H1 (cell line): ENCODE measurements at regions not wholly inside any gene's neighbourhood (a gene's known extent, or its start where the extent isn't known, plus 50 kb on each side); places are given as distances from the start of the nearest gene placed in this dataset.

ENCODE experiments used
- ASH2L ChIP-seq: fragments of 200-600, 300-600 bp; sonication (generic); IDR thresholded peaks from one replicate; pipeline ENCODE4 v1.7.1; 2017; ENCODE audit warnings: low read length
- ATF3 ChIP-seq: IDR thresholded peaks from 2 replicates; pipeline ENCODE4 v1.6.1; 2011; ENCODE audit warnings: low read depth, mild to moderate bottlenecking, low read length; ENCODE audit not compliant: insufficient read depth
- BACH1 ChIP-seq: IDR thresholded peaks from 2 replicates; pipeline ENCODE4 v1.6.1; 2012; ENCODE audit warnings: low read length, improper control_type of control experiment
- BRCA1 ChIP-seq: IDR thresholded peaks from 2 replicates; pipeline ENCODE4 v1.6.1; 2012; ENCODE audit warnings: low read depth, low read length, improper control_type of control experiment
- CBX8 ChIP-seq: fragments of 300-800, 300-1000 bp; sonication (generic); IDR thresholded peaks from 2 replicates; pipeline ENCODE4 v1.7.1; 2016; ENCODE audit warnings: low read depth, low read length, borderline replicate concordance
- CEBPB ChIP-seq: IDR thresholded peaks from 2 replicates; pipeline ENCODE4 v1.6.1; 2012; ENCODE audit warnings: low read depth, low read length
- CTCF ChIP-seq, 3 experiments: IDR thresholded peaks; 1 replicate in 2 of 3; 2 replicates in 1 of 3; pipeline versions ENCODE4 v1.5.1 to v1.6.1; 2011; ENCODE audit warnings: low read length in 3 of 3, mild to moderate bottlenecking in 3 of 3, inconsistent platforms in 2 of 3, low read depth in 1 of 3, moderate library complexity in 1 of 3; ENCODE audit not compliant: insufficient read depth in 1 of 3; ENCODE audit errors: control extremely low read depth in 1 of 3
- EZH2 ChIP-seq: fragments of 200-600 bp; sonication (generic); IDR thresholded peaks from 2 replicates; pipeline ENCODE4 v1.7.1; 2012; ENCODE audit warnings: low read depth, mild to moderate bottlenecking, moderate library complexity, low read length, inconsistent platforms; ENCODE audit not compliant: severe bottlenecking
- HDAC6 ChIP-seq: IDR thresholded peaks from one replicate; pipeline ENCODE4 v1.7.1; 2012; ENCODE audit warnings: low read depth, mild to moderate bottlenecking, inconsistent platforms, low read length, moderate library complexity
- JUN ChIP-seq: IDR thresholded peaks from 2 replicates; pipeline ENCODE4 v1.6.1; 2011; ENCODE audit warnings: low read depth, mild to moderate bottlenecking, improper control_type of control experiment, low read length
- MAFK ChIP-seq: IDR thresholded peaks from 2 replicates; pipeline ENCODE4 v1.6.1; 2012; ENCODE audit warnings: low read depth, mild to moderate bottlenecking, improper control_type of control experiment, low read length
- MAX ChIP-seq: IDR thresholded peaks from 2 replicates; pipeline ENCODE4 v1.6.1; 2012; ENCODE audit warnings: inconsistent platforms
- NANOG ChIP-seq: IDR thresholded peaks from 2 replicates; pipeline ENCODE4 v1.6.1; 2011; ENCODE audit warnings: low read length, low read depth, mild to moderate bottlenecking, inconsistent platforms; ENCODE audit not compliant: insufficient read depth, poor library complexity, severe bottlenecking
- SIN3A ChIP-seq, 2 experiments: IDR thresholded peaks in 1 of 2; conservative IDR thresholded peaks in 1 of 2; 2 replicates each; pipeline ENCODE4 v1.6.1; 2011 to 2012; ENCODE audit warnings: low read length in 2 of 2, improper control_type of control experiment in 1 of 2, low read depth in 1 of 2, mild to moderate bottlenecking in 1 of 2
- SIX5 ChIP-seq: IDR thresholded peaks from 2 replicates; pipeline ENCODE4 v1.6.1; 2011; ENCODE audit warnings: mild to moderate bottlenecking, low read depth, low read length
- SP2 ChIP-seq: IDR thresholded peaks from 2 replicates; pipeline ENCODE4 v1.6.1; 2012; ENCODE audit warnings: mild to moderate bottlenecking, low read length, inconsistent platforms
- TAF7 ChIP-seq: optimal IDR thresholded peaks from 2 replicates; pipeline ENCODE3; 2011; ENCODE audit warnings: low read depth, mild to moderate bottlenecking, inconsistent platforms, low read length, moderate library complexity, borderline replicate concordance
- TBP ChIP-seq: IDR thresholded peaks from 2 replicates; pipeline ENCODE4 v1.6.1; 2011; ENCODE audit warnings: low read depth, low read length, improper control_type of control experiment
- USF2 ChIP-seq: IDR thresholded peaks from 2 replicates; pipeline ENCODE4 v1.6.1; 2011; ENCODE audit warnings: low read length, improper control_type of control experiment
- ZNF274 ChIP-seq: IDR thresholded peaks from 2 replicates; pipeline ENCODE4 v1.7.0; 2012; ENCODE audit warnings: low read length, borderline replicate concordance; ENCODE audit errors: extremely low read depth

- peak in 2 of 3 experiments; percentile 52 to 67; a peak in 2 of 4 replicates for TF ChIP-seq CTCF (IDR thresholded peaks at IDR 0.05; ENCODE audit: control extremely low read depth in 1 of 3, insufficient read depth in 1 of 3, low read depth in 1 of 3, low read length in 3 of 3)
- TF ChIP-seq SIN3A (conservative IDR thresholded peaks at IDR 0.05 in 1 of 2, IDR thresholded peaks at IDR 0.05 in 1 of 2; ENCODE audit: low read depth in 1 of 2, low read length in 2 of 2) = no peak
- no peak for TF ChIP-seq HDAC6
- TF ChIP-seq MAX = no peak
- TF ChIP-seq ATF3 = no peak
- TF ChIP-seq CBX8 = no peak
- TF ChIP-seq SP2 = no peak
- no peak for TF ChIP-seq BRCA1
- TF ChIP-seq ASH2L = no peak
- no peak for TF ChIP-seq SIX5
- TF ChIP-seq TBP = no peak
- no peak for TF ChIP-seq NANOG
- TF ChIP-seq ZNF274 = no peak
- TF ChIP-seq BACH1 = no peak
- TF ChIP-seq TAF7 = no peak
- TF ChIP-seq USF2 = no peak
- no peak for TF ChIP-seq JUN
- no peak for TF ChIP-seq CEBPB
- no peak for TF ChIP-seq MAFK
- TF ChIP-seq EZH2 = no peak
Measured at GRCh38 chr4:23455456-23456158, 434.2 kb downstream of the PPARGC1A start (continued).
